ENCODE measurements at regions not wholly inside any gene's neighbourhood (a gene's known extent, or its start where the extent isn't known, plus 50 kb on each side); places are given as distances from the start of the nearest gene placed in this dataset.

DNA sequence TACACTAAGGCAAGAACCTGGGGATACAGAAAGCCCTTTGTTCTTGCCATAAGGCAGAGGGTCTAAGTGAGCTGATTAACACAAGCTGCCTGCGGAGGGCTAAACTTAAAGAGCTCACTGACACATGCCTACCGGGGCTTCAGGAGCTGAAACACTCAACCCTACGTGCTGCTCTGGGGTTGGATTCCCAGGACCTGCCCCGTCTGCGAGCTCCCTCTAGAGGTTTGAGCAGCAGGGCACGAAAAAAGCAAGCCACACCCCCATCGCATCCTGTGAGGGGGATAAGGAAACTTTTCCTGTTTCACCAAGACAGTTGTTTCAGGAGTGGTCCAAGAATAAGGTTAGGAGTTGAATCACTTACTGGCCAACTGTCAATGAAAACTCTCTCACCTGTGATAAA, 562.1 kb downstream of the TMX3 start:
- no peaks in the 10 kb centered on the region for H3K79me2 ChIP-seq (ENCODE audit: low read length)
- no peaks in the 10 kb centered on the region for H3K27me3 ChIP-seq (ENCODE audit: low read depth, low read length)
- H3K27ac ChIP-seq (ENCODE audit: low read length), result no peak overlapping the region
- H3K36me3 ChIP-seq (replicated peaks; ENCODE audit: low read depth, low read length), result no peaks in the 10 kb centered on the region
- H3K9me3 ChIP-seq (ENCODE audit: insufficient read depth, low read length), result no peaks in the 10 kb centered on the region
- H3K4me3 ChIP-seq (ENCODE audit: low read length), result no peak overlapping the region
- H3K4me2 ChIP-seq (ENCODE audit: low read length), result peak overlapping the region; percentile 15; the same call in 1 of the 2 replicates
- peak overlapping the region; percentile 75 for H2AFZ ChIP-seq (ENCODE audit: low read depth, low read length)
- H3K4me1 ChIP-seq (ENCODE audit: low read length), result no peaks in the 10 kb centered on the region
- H3K9ac ChIP-seq (ENCODE audit: low read length), result no peak overlapping the region
- TF ChIP-seq EZH2phosphoT487 (IDR thresholded peaks at IDR 0.05; ENCODE audit: low read depth) (no peak), CTCF (IDR thresholded peaks at IDR 0.05; ENCODE audit: low read depth, low read length) (peak; percentile 73)
- no peaks in the 10 kb centered on the region for H4K20me1 ChIP-seq (ENCODE audit: insufficient read depth, low read length)

GRCh38 chr18:68150961-68151360, 563.9 kb downstream of the TMX3 start:
- Histone ChIP-seq H2AFZ (ENCODE audit: low read depth, low read length) (no peak overlapping the region), H4K20me1 (ENCODE audit: insufficient read depth, low read length) (no peaks in the 10 kb centered on the region), H3K4me2 (ENCODE audit: low read length) (no peak overlapping the region), H3K27ac (ENCODE audit: low read length) (no peak overlapping the region), H3K79me2 (ENCODE audit: low read length) (no peaks in the 10 kb centered on the region), H3K9me3 (ENCODE audit: insufficient read depth, low read length) (no peaks in the 10 kb centered on the region), H3K9ac (ENCODE audit: low read length) (no peak overlapping the region), H3K36me3 (replicated peaks; ENCODE audit: low read depth, low read length) (no peaks in the 10 kb centered on the region), H3K27me3 (ENCODE audit: low read depth, low read length) (no peaks in the 10 kb centered on the region), H3K4me1 (ENCODE audit: low read length) (no peaks in the 10 kb centered on the region), H3K4me3 (ENCODE audit: low read length) (no peak overlapping the region)
- TF ChIP-seq EZH2phosphoT487 (IDR thresholded peaks at IDR 0.05; ENCODE audit: low read depth), result no peak
- no peak for TF ChIP-seq CTCF (IDR thresholded peaks at IDR 0.05; ENCODE audit: low read depth, low read length)

DNA sequence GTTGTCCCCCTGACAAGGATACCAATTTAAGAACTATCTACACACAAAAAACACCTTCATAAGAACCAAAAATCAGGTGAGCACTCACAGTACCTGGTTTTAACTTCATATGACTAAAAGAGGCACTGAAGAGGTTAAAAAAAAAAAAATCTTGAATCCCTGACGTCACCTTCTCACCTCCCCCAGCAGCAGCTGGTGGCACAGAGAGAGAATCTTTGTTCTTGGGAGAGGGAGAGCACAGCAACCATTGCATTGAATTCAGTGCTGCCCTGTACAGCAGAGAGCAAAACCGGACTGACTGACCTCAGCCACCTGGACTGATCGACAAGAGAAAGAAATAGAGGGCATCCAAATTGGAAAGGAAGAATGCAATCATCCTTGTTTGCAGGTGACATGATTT, 566.0 kb downstream of the TMX3 start:
- no peak overlapping the region for H3K4me2 ChIP-seq (ENCODE audit: low read length)
- TF ChIP-seq CTCF (IDR thresholded peaks at IDR 0.05; ENCODE audit: low read depth, low read length), result no peak
- TF ChIP-seq EZH2phosphoT487 (IDR thresholded peaks at IDR 0.05; ENCODE audit: low read depth), result no peak
- no peaks in the 10 kb centered on the region for H3K9me3 ChIP-seq (ENCODE audit: insufficient read depth, low read length)
- no peaks in the 10 kb centered on the region for H3K79me2 ChIP-seq (ENCODE audit: low read length)
- H3K36me3 ChIP-seq (replicated peaks; ENCODE audit: low read depth, low read length), result no peaks in the 10 kb centered on the region
- no peaks in the 10 kb centered on the region for H4K20me1 ChIP-seq (ENCODE audit: insufficient read depth, low read length)
- no peaks in the 10 kb centered on the region for H3K4me1 ChIP-seq (ENCODE audit: low read length)
- H3K27me3 ChIP-seq (ENCODE audit: low read depth, low read length), result no peaks in the 10 kb centered on the region
- H2AFZ ChIP-seq (ENCODE audit: low read depth, low read length), result no peak overlapping the region
- no peak overlapping the region for H3K27ac ChIP-seq (ENCODE audit: low read length)
- H3K4me3 ChIP-seq (ENCODE audit: low read length), result no peak overlapping the region
- no peak overlapping the region for H3K9ac ChIP-seq (ENCODE audit: low read length)

DNA sequence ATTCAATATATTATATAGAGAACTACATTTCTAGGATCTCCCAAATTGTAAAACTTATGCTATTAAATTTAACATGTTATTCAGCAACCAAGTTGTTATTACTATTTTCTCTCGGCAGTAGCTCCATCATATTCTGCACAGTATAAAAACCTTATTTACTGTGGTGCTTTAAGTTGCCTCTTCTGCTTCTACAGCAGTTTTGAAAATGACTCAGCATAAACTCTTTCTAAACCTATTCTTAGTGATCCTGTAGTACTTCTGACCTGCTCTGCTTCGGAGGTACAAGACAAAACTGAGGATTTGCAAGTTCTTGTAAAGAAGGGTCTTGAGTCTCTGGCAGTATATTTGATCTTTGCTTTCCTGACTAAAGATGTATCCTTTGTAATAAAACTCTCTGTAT, 567.2 kb downstream of the TMX3 start:
- Histone ChIP-seq H2AFZ (ENCODE audit: low read depth, low read length) (no peak overlapping the region), H3K9me3 (ENCODE audit: insufficient read depth, low read length) (no peaks in the 10 kb centered on the region), H3K27me3 (ENCODE audit: low read depth, low read length) (no peaks in the 10 kb centered on the region), H3K4me1 (ENCODE audit: low read length) (no peaks in the 10 kb centered on the region), H3K4me2 (ENCODE audit: low read length) (no peak overlapping the region), H3K9ac (ENCODE audit: low read length) (no peak overlapping the region), H3K27ac (ENCODE audit: low read length) (no peak overlapping the region), H3K79me2 (ENCODE audit: low read length) (no peaks in the 10 kb centered on the region), H4K20me1 (ENCODE audit: insufficient read depth, low read length) (no peaks in the 10 kb centered on the region), H3K36me3 (replicated peaks; ENCODE audit: low read depth, low read length) (no peaks in the 10 kb centered on the region), H3K4me3 (ENCODE audit: low read length) (no peak overlapping the region)
- no peak for TF ChIP-seq EZH2phosphoT487 (IDR thresholded peaks at IDR 0.05; ENCODE audit: low read depth)
- no peak for TF ChIP-seq CTCF (IDR thresholded peaks at IDR 0.05; ENCODE audit: low read depth, low read length)

Measured in OCI-LY3 (cell line).